ENCODE measurements at regions not wholly inside any gene's neighbourhood (a gene's known extent, or its start where the extent isn't known, plus 50 kb on each side); places are given as distances from the start of the nearest gene placed in this dataset.

GRCh38 chr4:158461336-158461735 is 60.3 kb upstream of the RXFP1 start:
- ChIA-PET POLR2A (no interaction called here), CTCF (no interaction called here)
- no peak for DNase-seq (ENCODE audit: extremely low spot score)
- TF ChIP-seq PKNOX1 (IDR thresholded peaks at IDR 0.05), result no peak
- no peak for TF ChIP-seq LEF1 (IDR thresholded peaks at IDR 0.05; ENCODE audit: borderline replicate concordance)
- TF ChIP-seq FOXK2 (IDR thresholded peaks at IDR 0.05), result no peak
- TF ChIP-seq L3MBTL2 (conservative IDR thresholded peaks at IDR 0.05), result no peak
- TF ChIP-seq FOXA1 (IDR thresholded peaks at IDR 0.05), result no peak
- no peak for TF ChIP-seq ELF4 (IDR thresholded peaks at IDR 0.05)
- no peak for TF ChIP-seq TARDBP (IDR thresholded peaks at IDR 0.05)
- no peak for TF ChIP-seq ARNT (IDR thresholded peaks at IDR 0.05)
- TF ChIP-seq FOXM1 (IDR thresholded peaks at IDR 0.05; ENCODE audit: borderline replicate concordance), result no peak
- no peak for TF ChIP-seq SUZ12 (IDR thresholded peaks at IDR 0.05)

- ChIA-PET POLR2A (no interaction called here), CTCF (interaction anchor here (0.6 kb wide), 1 partner anchor 124 kb away, joined by 3 read pairs; no protein-coding TSS in a partner anchor)
- no peak for DNase-seq (ENCODE audit: extremely low spot score)
- TF ChIP-seq FOXM1 (IDR thresholded peaks at IDR 0.05; ENCODE audit: borderline replicate concordance) (no peak), NFRKB (IDR thresholded peaks at IDR 0.05) (no peak), PKNOX1 (IDR thresholded peaks at IDR 0.05) (no peak), ZNF384 (IDR thresholded peaks at IDR 0.05) (no peak), FOXA1 (IDR thresholded peaks at IDR 0.05) (no peak), TARDBP (IDR thresholded peaks at IDR 0.05) (no peak), SUZ12 (IDR thresholded peaks at IDR 0.05) (no peak), BHLHE40 (IDR thresholded peaks at IDR 0.05; ENCODE audit: borderline replicate concordance) (no peak), ELF4 (IDR thresholded peaks at IDR 0.05) (no peak), FOXK2 (IDR thresholded peaks at IDR 0.05) (no peak), CTBP1 (IDR thresholded peaks at IDR 0.05; ENCODE audit: borderline replicate concordance) (no peak), L3MBTL2 (conservative IDR thresholded peaks at IDR 0.05) (no peak)
These were observed 59.1 kb upstream of the RXFP1 start for GRCh38 chr4:158462611-158463010.

Data from HEK293T (cell line).